HEK293T (cell line): ENCODE measurements at regions not wholly inside any gene's neighbourhood (a gene's known extent, or its start where the extent isn't known, plus 50 kb on each side); places are given as distances from the start of the nearest gene placed in this dataset.

ENCODE experiments used
- CTCF ChIA-PET: fragments of 350-600 bp; formaldehyde crosslinking; extraction: SDS; loops from one replicate; lab custom pipeline; 2021; ENCODE audit warnings: antibody characterized with exemption, inconsistent platforms; lab: Yijun Ruan, JAX
- POLR2A ChIA-PET: fragments of 350-600 bp; formaldehyde crosslinking; extraction: SDS; loops from one replicate; lab custom pipeline; 2020; ENCODE audit warnings: antibody characterized with exemption, inconsistent platforms; lab: Yijun Ruan, JAX
- DNase-seq: peaks from one replicate; pipeline ENCODE4 v3.0.0; 2012; ENCODE audit warnings: mixed read lengths; ENCODE audit errors: extremely low spot score
- ARNT ChIP-seq: fragments of 450-650 bp; IDR thresholded peaks from 2 replicates; pipeline ENCODE4 v1.6.1; 2017; ENCODE audit warnings: mild to moderate bottlenecking
- BHLHE40 ChIP-seq: fragments of 450-650 bp; IDR thresholded peaks from 2 replicates; pipeline ENCODE4 v1.6.1; 2016; ENCODE audit warnings: mild to moderate bottlenecking, moderate library complexity, borderline replicate concordance
- CTBP1 ChIP-seq: fragments of 450-650 bp; IDR thresholded peaks from 2 replicates; pipeline ENCODE4 v1.6.1; 2016; ENCODE audit warnings: borderline replicate concordance
- ELF4 ChIP-seq: fragments of 450-650 bp; IDR thresholded peaks from 2 replicates; pipeline ENCODE4 v1.6.1; 2017; ENCODE audit warnings: antibody characterized with exemption
- FOXA1 ChIP-seq: fragments of 450-650 bp; IDR thresholded peaks from 2 replicates; pipeline ENCODE4 v1.6.1; 2016; ENCODE audit warnings: mild to moderate bottlenecking
- FOXK2 ChIP-seq: fragments of 450-650 bp; IDR thresholded peaks from 2 replicates; pipeline ENCODE4 v1.6.1; 2016; ENCODE audit warnings: mild to moderate bottlenecking
- FOXM1 ChIP-seq: fragments of 450-650 bp; IDR thresholded peaks from 2 replicates; pipeline ENCODE4 v1.6.1; 2017; ENCODE audit warnings: mild to moderate bottlenecking, borderline replicate concordance
- HDGF ChIP-seq: fragments of 450-650 bp; IDR thresholded peaks from 2 replicates; pipeline ENCODE4 v1.6.1; 2017; ENCODE audit warnings: antibody characterized with exemption, borderline replicate concordance
- L3MBTL2 ChIP-seq: fragments of 450-650 bp; conservative IDR thresholded peaks from 2 replicates; pipeline ENCODE4 v1.6.1; 2016; ENCODE audit warnings: mild to moderate bottlenecking
- LEF1 ChIP-seq: fragments of 450-650 bp; IDR thresholded peaks from 2 replicates; pipeline ENCODE4 v1.6.1; 2017; ENCODE audit warnings: mild to moderate bottlenecking, borderline replicate concordance
- NFRKB ChIP-seq: fragments of 450-650 bp; IDR thresholded peaks from 2 replicates; pipeline ENCODE4 v1.6.1; 2016; ENCODE audit warnings: mild to moderate bottlenecking, moderate library complexity
- SP1 ChIP-seq: fragments of 450-650 bp; IDR thresholded peaks from 2 replicates; pipeline ENCODE4 v1.6.1; 2017
- SUZ12 ChIP-seq: fragments of 450-650 bp; IDR thresholded peaks from 2 replicates; pipeline ENCODE4 v1.6.1; 2016; ENCODE audit warnings: mild to moderate bottlenecking
- TARDBP ChIP-seq: fragments of 450-650 bp; IDR thresholded peaks from 2 replicates; pipeline ENCODE4 v1.6.1; 2016
- ZNF384 ChIP-seq: fragments of 450-650 bp; IDR thresholded peaks from 2 replicates; pipeline ENCODE4 v1.6.1; 2016
- TF ChIP-seq, protein P1 (sequence below): fragments of 450-650 bp; IDR thresholded peaks from 2 replicates; pipeline ENCODE4 v1.6.1; 2016

DNA sequence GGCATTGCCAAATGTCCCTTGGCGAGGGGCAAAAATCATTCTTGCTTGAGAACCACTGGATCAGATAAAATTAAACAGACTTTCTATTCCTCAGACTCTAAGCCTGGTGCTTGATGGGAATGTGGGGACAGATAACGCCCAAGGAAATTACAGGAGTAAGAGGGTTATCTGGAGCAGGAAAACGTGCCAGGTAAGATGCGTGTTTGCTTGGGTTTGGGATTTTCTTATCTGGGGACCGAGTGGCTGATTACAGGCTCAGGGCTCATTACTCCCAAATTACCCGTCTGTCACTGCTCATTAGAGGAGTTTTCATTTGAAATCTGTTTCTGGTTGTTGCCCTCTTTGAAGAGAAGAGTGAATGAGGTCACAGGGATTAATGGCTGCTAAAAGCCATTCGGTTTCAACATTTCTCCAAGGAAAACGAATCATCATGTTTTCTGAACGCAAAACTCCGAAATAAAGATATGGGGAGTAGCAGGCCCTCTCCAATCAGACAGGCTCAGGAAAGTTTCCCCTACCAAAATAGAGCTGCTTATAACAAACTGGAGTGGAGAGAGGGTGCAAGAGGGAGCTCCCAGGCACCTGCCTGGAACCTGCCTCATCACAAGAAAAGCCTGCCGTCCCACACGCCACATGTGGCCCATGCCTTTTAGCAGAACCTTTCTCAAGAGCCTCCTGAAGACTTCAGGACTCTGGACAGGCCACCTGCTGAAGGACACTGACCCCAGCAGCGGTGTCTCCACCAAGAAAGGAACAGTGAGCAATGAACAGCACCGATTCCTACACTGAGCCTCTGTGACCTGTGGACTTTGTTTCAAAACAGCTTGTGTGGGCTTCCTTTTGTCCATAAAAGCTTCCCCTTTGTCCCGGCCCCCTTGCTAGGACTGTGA is 136.4 kb downstream of the ICE1 start:
- ChIA-PET POLR2A (no interaction called here), CTCF (no interaction called here)
- DNase-seq: no peak
- TF ChIP-seq BHLHE40: no peak
- no peak for TF ChIP-seq CTBP1
- TF ChIP-seq ARNT: no peak
- no peak for TF ChIP-seq SP1
- no peak for TF ChIP-seq FOXK2
- TF ChIP-seq TARDBP: no peak
- no peak for TF ChIP-seq FOXM1
- TF ChIP-seq HDGF: no peak
- TF ChIP-seq, protein P1, sequence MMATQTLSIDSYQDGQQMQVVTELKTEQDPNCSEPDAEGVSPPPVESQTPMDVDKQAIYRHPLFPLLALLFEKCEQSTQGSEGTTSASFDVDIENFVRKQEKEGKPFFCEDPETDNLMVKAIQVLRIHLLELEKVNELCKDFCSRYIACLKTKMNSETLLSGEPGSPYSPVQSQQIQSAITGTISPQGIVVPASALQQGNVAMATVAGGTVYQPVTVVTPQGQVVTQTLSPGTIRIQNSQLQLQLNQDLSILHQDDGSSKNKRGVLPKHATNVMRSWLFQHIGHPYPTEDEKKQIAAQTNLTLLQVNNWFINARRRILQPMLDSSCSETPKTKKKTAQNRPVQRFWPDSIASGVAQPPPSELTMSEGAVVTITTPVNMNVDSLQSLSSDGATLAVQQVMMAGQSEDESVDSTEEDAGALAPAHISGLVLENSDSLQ: no peak
- TF ChIP-seq ZNF384: no peak

DNA sequence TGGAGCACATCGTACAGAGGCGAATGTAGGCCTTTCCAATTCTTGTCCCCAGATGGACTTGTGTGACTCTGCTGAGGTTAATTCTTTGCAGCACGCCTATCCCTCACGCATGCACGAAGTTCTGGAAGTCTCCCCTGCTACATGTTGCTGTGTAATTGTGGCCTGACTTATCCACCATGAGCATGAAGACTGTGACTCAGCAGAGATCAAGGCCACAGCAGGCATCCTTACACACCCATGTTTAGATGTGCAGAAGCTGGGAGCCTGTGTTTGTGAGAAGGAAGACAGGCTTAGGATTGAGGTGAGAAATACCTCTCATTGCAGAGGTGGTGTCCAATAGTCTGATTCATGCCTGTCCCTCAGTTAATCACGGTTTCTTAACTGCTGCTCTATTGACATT is 135.6 kb downstream of the ICE1 start:
- DNase-seq: no peak
- CTCF ChIA-PET: no interaction called here
- POLR2A ChIA-PET: no interaction called here
- TF ChIP-seq BHLHE40 (no peak), HDGF (no peak), SP1 (no peak), FOXA1 (no peak)

DNA sequence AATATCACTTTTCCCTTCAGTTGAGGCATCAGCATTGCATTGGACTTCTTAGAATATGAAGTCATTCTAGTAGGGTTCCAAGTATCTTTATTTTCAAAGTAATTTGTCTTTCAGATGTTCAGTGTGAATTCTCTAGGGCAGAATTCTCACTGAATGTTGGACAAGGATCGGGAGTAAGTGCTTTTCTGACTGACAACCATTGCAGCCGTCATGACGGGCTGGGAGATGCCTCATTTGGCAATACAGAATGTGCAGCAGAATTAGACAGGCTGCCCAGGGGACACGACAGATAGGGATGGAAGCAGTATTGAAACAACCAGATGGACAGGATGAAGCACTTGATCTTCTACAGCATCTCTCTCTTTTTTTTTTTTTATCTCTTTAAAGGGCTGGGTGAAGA is 129.0 kb downstream of the ICE1 start:
- POLR2A ChIA-PET: no interaction called here
- DNase-seq: no peak
- no peak for TF ChIP-seq FOXA1
- no peak for TF ChIP-seq NFRKB
- no peak for TF ChIP-seq TARDBP
- TF ChIP-seq CTBP1: no peak
- TF ChIP-seq ZNF384: no peak
- no peak for TF ChIP-seq LEF1
- TF ChIP-seq ELF4: no peak
- CTCF ChIA-PET: no interaction called here

DNA sequence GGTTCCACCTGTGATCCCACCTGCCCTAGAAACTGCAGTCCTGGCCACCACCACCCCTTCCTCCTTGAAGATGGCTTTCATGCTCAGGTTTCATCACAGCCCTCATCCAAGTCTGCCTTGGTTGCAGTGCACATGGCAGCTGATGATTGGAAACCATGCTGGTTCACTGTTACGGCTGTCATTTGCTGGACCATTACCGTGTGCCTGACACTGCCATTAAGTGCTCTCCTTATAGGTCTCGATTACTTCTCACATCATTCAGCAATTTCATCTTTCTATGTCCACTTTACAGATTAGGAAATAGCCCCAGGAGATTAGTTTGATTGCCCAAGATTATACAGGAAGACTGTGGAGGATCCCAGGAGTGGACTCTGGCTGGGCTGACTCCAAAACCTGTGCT is 123.9 kb downstream of the ICE1 start:
- CTCF ChIA-PET: no interaction called here
- TF ChIP-seq NFRKB: no peak
- TF ChIP-seq ARNT: no peak
- TF ChIP-seq, protein P1: no peak
- no peak for TF ChIP-seq SUZ12
- TF ChIP-seq ZNF384: no peak
- TF ChIP-seq FOXM1: no peak
- no peak for TF ChIP-seq CTBP1
- TF ChIP-seq L3MBTL2: no peak
- TF ChIP-seq TARDBP: no peak
- TF ChIP-seq ELF4: no peak
- no peak for TF ChIP-seq FOXA1
- no peak for TF ChIP-seq LEF1
- no peak for TF ChIP-seq BHLHE40
- TF ChIP-seq HDGF: no peak
- no peak for DNase-seq
- POLR2A ChIA-PET: no interaction called here

DNA sequence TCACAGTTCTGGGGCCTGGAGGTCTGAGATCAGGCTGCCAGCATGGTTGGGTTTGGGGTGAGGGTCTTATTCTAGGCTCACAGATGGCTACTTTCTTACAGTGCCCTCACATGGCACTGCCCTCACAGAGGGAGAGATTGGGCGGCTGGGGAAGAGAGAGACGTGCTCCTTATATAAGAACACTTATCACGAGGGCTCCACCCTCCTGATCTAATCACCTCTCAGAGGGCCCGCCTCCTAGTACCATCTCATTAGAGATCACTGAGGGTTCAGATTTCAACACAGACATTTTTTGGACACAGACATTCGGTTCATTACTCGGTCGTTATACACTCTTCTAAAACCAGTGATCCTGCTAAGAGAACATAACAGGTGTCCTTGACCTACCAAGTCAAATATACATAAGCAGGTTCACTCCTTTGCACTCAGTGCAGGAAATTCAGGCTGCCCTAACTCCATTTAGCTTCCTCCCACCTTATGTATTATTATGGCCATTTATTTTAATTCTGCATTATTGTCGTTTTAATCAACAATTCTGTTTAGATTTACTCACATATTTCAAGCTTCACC is 121.7 kb downstream of the ICE1 start:
- no peak for DNase-seq
- no peak for TF ChIP-seq LEF1
- no peak for TF ChIP-seq SP1
- TF ChIP-seq, protein P1: no peak
- TF ChIP-seq FOXM1: no peak
- ChIA-PET POLR2A (no interaction called here), CTCF (no interaction called here)

DNA sequence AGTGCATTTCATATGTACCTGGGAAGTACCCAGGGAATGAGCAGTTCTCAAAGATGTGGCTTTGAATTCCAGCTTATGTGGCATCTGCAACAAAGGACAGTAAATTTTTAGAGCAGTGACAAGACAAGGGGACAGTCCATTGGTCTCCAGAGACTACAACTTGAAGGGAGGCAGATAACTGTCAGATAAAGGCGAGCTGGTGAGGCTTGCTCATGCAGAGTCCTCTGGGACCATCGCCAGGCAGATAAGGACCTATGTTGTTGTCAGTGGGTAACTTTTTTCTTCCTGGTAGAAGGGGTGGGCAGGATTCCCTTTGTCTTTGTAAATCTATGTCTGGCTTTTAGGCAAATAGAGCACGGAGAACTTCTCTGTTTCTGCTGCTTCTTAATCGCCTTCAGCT is 120.2 kb downstream of the ICE1 start:
- CTCF ChIA-PET: no interaction called here
- POLR2A ChIA-PET: no interaction called here
- TF ChIP-seq TARDBP (no peak), CTBP1 (no peak), NFRKB (no peak), BHLHE40 (no peak), L3MBTL2 (no peak), FOXK2 (no peak), SUZ12 (no peak)
- no peak for DNase-seq

DNA sequence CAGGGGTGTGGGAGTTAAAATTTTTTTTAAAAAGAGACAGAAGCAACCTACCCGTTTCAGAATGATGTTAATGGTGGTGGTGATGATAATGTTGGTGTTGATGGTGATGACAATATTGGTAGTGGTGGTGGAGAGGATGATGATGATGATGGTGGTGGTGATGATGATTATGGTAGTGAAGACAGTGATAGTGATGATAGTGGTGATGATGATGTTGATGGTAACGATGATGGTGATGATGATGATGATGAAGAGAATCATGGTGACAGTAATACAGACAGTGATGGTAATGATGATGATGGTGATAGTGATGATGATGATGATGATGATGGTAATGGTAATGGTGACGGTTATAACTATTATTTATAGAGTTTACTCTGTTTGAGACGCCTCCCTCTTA is 117.6 kb downstream of the ICE1 start:
- ChIA-PET POLR2A (no interaction called here), CTCF (no interaction called here)
- DNase-seq: no peak
- TF ChIP-seq CTBP1 (no peak), ARNT (no peak), HDGF (no peak), TARDBP (no peak), FOXM1 (no peak), BHLHE40 (no peak), SP1 (no peak)
- TF ChIP-seq, protein P1: no peak
